Retinal pigment epithelial cell (primary cell): ENCODE measurements at regions not wholly inside any gene's neighbourhood (a gene's known extent, or its start where the extent isn't known, plus 50 kb on each side); places are given as distances from the start of the nearest gene placed in this dataset.

Experiments used
- DNase-seq: peaks from one replicate; pipeline ENCODE4 v3.0.0-alpha.2; 2010; ENCODE audit warnings: low read depth
- H3K4me3 ChIP-seq: 2 replicates; pipeline ENCODE4 v1.5.1; 2011; ENCODE audit warnings: mild to moderate bottlenecking, low read length, control low read depth, moderate library complexity
- CTCF ChIP-seq: conservative IDR thresholded peaks from 2 replicates; pipeline ENCODE4 v1.5.1; 2011; ENCODE audit warnings: low read depth, low read length, control low read depth, inconsistent platforms

DNA sequence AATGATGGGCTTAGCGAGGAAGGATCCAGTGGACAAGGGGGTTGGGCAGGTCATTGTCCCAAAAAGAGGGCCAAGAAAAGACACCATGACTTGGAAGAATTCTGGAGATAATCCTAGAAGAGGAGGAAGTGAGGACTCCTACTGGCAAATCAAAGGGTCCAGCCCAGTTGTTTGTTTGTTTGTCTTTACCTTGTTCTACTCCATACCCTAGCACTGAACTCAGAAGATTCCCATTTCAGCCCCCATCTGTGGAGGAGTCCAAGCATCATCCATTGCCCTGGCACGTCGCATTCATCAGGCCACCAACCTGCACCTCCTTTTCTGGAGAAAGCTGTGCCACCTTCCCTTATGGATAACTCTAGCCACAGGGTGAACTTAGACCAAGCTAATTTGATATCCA lies 326.2 kb downstream of the EN1 start:
- H3K4me3 ChIP-seq = no peak overlapping the region
- TF ChIP-seq CTCF = no peak
- no peak for DNase-seq

GRCh38 chr2:118520246-118520645 lies 327.2 kb downstream of the EN1 start:
- DNase-seq = no peak
- TF ChIP-seq CTCF = no peak
- H3K4me3 ChIP-seq = no peak overlapping the region

- H3K4me3 ChIP-seq = no peak overlapping the region
- DNase-seq = no peak
- no peak for TF ChIP-seq CTCF
Measured at GRCh38 chr2:118519511-118519910, 327.9 kb downstream of the EN1 start.

GRCh38 chr2:118510807-118511206 lies 336.6 kb downstream of the EN1 start:
- no peak for TF ChIP-seq CTCF
- no peak for DNase-seq
- no peak overlapping the region for H3K4me3 ChIP-seq

DNA sequence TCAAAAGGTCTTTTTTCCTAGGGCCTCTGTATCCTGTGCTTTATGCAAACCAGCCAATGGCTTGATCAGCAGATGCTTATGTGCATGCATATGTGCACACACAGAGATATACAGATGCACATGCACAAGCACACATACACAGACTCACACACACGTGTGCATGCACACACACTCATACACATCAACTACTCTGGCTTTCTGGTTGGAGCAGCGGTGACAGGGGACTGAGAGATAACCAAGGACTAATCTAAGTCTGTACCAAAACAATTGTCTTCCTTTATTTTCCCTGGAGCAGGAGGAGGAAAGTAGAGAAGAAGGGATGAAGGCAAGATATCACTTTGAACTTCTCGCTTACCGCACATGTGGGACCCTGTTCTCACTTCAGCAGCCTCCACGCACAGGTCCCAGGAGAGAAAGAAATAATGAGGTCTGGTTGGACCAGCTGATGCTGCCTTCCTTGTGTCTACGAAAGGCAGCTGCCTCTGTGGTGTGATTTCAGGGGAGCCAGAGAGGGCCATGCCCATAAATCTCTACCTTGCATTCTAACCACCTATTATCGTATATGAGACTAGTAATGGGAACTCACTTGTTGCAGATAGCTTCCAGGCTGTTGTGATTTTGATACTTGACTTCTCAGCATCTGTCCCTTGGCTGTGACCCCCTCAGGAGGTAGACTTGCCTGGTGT lies 338.0 kb downstream of the EN1 start:
- no peak overlapping the region for H3K4me3 ChIP-seq
- no peak for DNase-seq
- no peak for TF ChIP-seq CTCF

DNA sequence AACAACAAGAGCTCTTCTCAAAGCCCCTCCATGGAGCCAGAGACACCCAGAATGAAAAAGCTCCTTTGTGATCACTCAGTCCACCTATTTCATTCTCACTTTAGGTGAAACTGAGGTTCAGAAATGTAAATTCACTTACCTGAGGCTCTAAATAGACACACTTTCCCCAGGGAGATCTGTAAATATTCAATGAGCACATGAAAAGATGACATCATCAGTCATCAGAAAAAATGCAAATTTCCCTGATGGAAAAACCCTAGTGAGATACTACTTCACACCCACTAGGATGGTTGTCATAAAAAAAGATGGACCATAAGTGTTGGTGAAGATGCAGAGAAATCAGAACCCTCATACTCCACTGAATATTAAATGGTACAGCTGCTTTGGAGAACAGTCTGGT lies 339.2 kb downstream of the EN1 start:
- no peak overlapping the region for H3K4me3 ChIP-seq
- TF ChIP-seq CTCF = no peak
- no peak for DNase-seq

DNA sequence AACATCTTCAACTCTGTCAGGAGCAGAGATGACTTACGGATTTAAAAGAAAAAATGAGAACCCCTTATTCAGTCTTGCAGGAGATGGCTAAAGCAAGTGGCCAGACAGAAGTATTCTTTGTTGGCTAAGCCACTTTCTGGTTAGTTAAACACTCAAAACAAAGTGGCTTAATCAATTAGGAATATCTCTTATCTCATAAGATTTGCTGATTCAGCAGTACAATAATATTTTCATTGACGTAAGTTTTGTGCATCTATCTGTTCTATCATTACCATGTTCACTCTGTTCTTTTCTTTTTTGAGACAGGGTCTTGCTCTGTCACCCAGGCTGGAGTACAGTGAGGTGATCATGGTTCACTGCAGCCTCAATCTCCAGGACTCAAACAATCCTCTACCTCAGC lies 342.0 kb downstream of the EN1 start:
- H3K4me3 ChIP-seq = no peak overlapping the region
- no peak for TF ChIP-seq CTCF
- no peak for DNase-seq
